ENCODE measurements at regions not wholly inside any gene's neighbourhood (a gene's known extent, or its start where the extent isn't known, plus 50 kb on each side); places are given as distances from the start of the nearest gene placed in this dataset.

GRCh38 chr2:19228181-19228593 lies 130.2 kb downstream of the OSR1 start:
- Histone ChIP-seq H3K27me3 (no peaks in the 10 kb centered on the region), H3K9me3 (no peaks in the 10 kb centered on the region), H3K27ac (no peak overlapping the region), H3K36me3 (no peaks in the 10 kb centered on the region), H3K4me1 (no peaks in the 10 kb centered on the region), H3K4me3 (no peak overlapping the region)
- intact Hi-C loops (cut with DNase I; ENCODE audit: low total_unique reads) (no loop called here), in situ Hi-C loops (cut with MboI; ENCODE audit: low pct_ligation_motif_present in 1 of 4, low pct_unique_long_range_greater_than_20kb in 1 of 4, low sequenced_read_pairs in 3 of 4) (no loop called here)
- TF ChIP-seq POLR2AphosphoS5 (IDR thresholded peaks at IDR 0.05), result no peak
- TF ChIP-seq CTCF (IDR thresholded peaks at IDR 0.05), result no peak
- TF ChIP-seq POLR2A (IDR thresholded peaks at IDR 0.05), result no peak
- TF ChIP-seq EP300 (IDR thresholded peaks at IDR 0.05; ENCODE audit: low read depth), result no peak
- DNase-seq, result no peak
- WGBS, 2 donors (ENCODE audit: low coverage in 1 of 2), result 84 to 87% methylated on average over 3 of the region's 3 CpGs

- intact Hi-C loops (cut with DNase I; ENCODE audit: low total_unique reads), result no loop called here
- TF ChIP-seq EP300 (IDR thresholded peaks at IDR 0.05; ENCODE audit: low read depth), result no peak
- TF ChIP-seq CTCF (IDR thresholded peaks at IDR 0.05), result no peak
- no peak for TF ChIP-seq POLR2AphosphoS5 (IDR thresholded peaks at IDR 0.05)
- no peak for TF ChIP-seq POLR2A (IDR thresholded peaks at IDR 0.05)
- WGBS, 2 donors (ENCODE audit: low coverage in 1 of 2), result 77 to 100% methylated on average over 1 to 4 of the region's 4 CpGs
Measured at GRCh38 chr2:19226871-19227270, 131.6 kb downstream of the OSR1 start.

GRCh38 chr2:19226386-19226785 lies 132.0 kb downstream of the OSR1 start:
- H3K27me3 ChIP-seq, result no peaks in the 10 kb centered on the region
- H3K36me3 ChIP-seq, result no peaks in the 10 kb centered on the region
- no peak overlapping the region for H3K27ac ChIP-seq
- in situ Hi-C loops (cut with MboI; ENCODE audit: low pct_ligation_motif_present in 1 of 4, low pct_unique_long_range_greater_than_20kb in 1 of 4, low sequenced_read_pairs in 3 of 4) (no loop called here), intact Hi-C loops (cut with DNase I; ENCODE audit: low total_unique reads) (no loop called here)
- no peaks in the 10 kb centered on the region for H3K9me3 ChIP-seq
- no peaks in the 10 kb centered on the region for H3K4me1 ChIP-seq
- WGBS, 2 donors (ENCODE audit: low coverage in 1 of 2), result 87% methylated on average over 6 of the region's 6 CpGs; no CpG with 5 or more reads in 1 of the 2 donors
- H3K4me3 ChIP-seq, result no peak overlapping the region
- TF ChIP-seq POLR2A (IDR thresholded peaks at IDR 0.05) (no peak), CTCF (IDR thresholded peaks at IDR 0.05) (no peak), POLR2AphosphoS5 (IDR thresholded peaks at IDR 0.05) (no peak), EP300 (IDR thresholded peaks at IDR 0.05; ENCODE audit: low read depth) (no peak)
- no peak for DNase-seq

More at GRCh38 chr2:19226871-19227270, 131.6 kb downstream of the OSR1 start:
- Histone ChIP-seq H3K4me3 (no peak overlapping the region), H3K27me3 (no peaks in the 10 kb centered on the region), H3K36me3 (no peaks in the 10 kb centered on the region), H3K9me3 (no peaks in the 10 kb centered on the region), H3K27ac (no peak overlapping the region), H3K4me1 (no peaks in the 10 kb centered on the region)
- no peak for DNase-seq
- in situ Hi-C loops (cut with MboI; ENCODE audit: low pct_ligation_motif_present in 1 of 4, low pct_unique_long_range_greater_than_20kb in 1 of 4, low sequenced_read_pairs in 3 of 4), result no loop called here

- no peaks in the 10 kb centered on the region for H3K9me3 ChIP-seq
- no peak overlapping the region for H3K4me3 ChIP-seq
- intact Hi-C loops (cut with DNase I; ENCODE audit: low total_unique reads), result no loop called here
- no peak for DNase-seq
- TF ChIP-seq POLR2AphosphoS5 (IDR thresholded peaks at IDR 0.05), result no peak
- no peak for TF ChIP-seq CTCF (IDR thresholded peaks at IDR 0.05)
- TF ChIP-seq POLR2A (IDR thresholded peaks at IDR 0.05), result no peak
- TF ChIP-seq EP300 (IDR thresholded peaks at IDR 0.05; ENCODE audit: low read depth), result no peak
- no peaks in the 10 kb centered on the region for H3K36me3 ChIP-seq
- WGBS, 2 donors (ENCODE audit: low coverage in 1 of 2), result 100% methylated on average over 1 of the region's 1 CpG
- no peaks in the 10 kb centered on the region for H3K27me3 ChIP-seq
- in situ Hi-C loops (cut with MboI; ENCODE audit: low pct_ligation_motif_present in 1 of 4, low pct_unique_long_range_greater_than_20kb in 1 of 4, low sequenced_read_pairs in 3 of 4), result no loop called here
- no peaks in the 10 kb centered on the region for H3K4me1 ChIP-seq
- H3K27ac ChIP-seq, result no peak overlapping the region
Measured at GRCh38 chr2:19225931-19226330, 132.5 kb downstream of the OSR1 start.
